NCI-H1048 (cell line): ENCODE measurements at regions not wholly inside any gene's neighbourhood (a gene's known extent, or its start where the extent isn't known, plus 50 kb on each side); places are given as distances from the start of the nearest gene placed in this dataset.

Experiments used
- DNase-seq: peaks from one replicate; lab custom pipeline; 2025; lab: John Stamatoyannopoulos, UW

DNA sequence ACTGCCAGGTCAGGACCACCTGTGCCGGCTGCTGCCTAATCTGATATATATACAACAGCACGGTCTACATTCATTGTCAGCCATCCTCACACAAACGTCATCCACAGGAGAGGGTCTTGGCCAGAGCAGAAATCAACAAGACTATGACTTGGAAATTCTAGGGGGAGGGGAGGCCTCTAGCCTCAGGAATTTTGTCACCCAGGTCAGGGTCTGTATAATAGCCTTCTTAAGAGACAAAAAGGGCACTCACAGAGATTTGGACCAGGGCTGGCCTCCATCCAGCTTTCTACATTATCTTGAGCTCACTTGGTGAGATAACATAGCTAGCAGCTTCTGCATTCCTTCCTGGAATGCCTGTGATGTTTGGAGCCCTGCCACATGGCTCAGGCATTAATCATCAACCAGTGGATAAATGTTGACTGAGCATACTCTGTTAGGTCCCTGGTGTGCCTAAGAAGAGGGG, 50.4 kb upstream of the CTIF start:
- no peak for DNase-seq

- no peak for DNase-seq
Measured at GRCh38 chr18:48486754-48487153, 52.1 kb upstream of the CTIF start.

DNA sequence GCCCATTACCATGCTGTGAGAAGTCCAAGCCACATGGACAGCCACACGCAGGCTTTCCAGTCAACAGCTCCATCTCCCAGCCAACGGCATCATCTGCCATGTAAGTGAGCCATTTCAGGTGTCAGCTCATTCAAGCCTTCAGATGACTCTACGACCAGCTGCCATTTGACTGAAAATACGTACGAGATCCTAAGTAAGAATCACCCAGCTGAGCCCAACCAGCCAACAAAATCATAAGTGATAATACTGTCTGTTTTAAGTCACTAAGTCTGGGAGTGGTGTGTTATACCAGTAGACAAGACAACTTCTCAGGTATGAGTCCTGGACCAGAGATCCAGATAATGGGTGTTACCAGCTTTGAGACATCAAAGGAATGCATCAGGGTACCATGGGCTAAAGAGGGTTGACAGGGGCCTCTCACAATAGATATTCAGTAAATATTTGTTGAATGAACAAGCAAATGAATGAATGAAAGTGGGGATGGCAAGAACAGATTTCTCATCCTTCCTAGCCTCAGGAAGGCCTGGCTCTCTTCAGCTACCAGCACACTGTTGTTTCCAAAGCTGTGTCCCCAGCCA, 52.9 kb upstream of the CTIF start:
- no peak for DNase-seq

- DNase-seq, result no peak
Measured at GRCh38 chr18:48481092-48481491, 57.7 kb upstream of the CTIF start.

- no peak for DNase-seq
Measured at GRCh38 chr18:48479531-48479930, 59.3 kb upstream of the CTIF start.

- no peak for DNase-seq
Measured at GRCh38 chr18:48477348-48477747, 61.5 kb upstream of the CTIF start.

- no peak for DNase-seq
Measured at GRCh38 chr18:48476550-48476917, 62.3 kb upstream of the CTIF start.

DNA sequence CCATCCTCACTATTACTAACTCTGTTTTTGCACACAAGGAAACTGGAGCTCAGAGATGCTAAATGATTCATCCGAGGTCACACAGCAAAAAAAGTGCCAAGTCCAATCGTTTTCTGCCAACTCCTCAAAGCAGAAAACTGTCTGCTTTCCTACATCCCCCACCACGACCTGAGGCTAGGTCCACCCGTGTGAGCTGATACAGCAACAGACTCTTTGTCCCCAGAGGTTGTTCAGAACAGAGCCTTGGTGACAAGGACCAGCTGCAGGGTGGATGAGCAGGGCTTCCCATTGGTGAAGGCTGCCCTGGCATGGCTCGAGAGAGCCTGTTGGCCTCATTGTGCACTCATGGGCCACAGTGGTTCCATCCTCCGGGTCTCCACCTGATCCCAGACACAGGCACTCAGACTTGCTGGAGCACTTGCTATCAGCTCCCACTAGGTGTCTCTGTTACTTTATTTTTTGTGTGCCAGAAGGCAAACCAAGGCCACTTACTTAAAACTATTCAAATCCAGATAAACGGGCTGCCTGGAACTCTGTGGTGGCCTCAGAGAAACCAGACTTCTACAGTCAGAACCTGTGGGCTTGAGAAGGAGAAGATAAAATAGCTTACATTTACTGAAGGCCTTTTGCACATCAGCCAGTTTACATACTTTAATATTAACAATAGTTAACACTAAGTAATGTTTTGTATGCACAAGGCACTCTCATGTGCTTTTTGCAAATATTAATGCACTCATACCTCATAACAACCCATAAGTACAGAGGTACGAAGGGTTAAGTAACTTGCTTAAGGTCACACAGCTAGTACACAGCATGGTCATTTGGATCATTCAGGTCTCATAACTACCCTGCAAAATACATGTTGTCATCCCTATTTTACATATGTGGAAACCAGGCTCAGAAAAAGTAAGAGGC, 62.9 kb upstream of the CTIF start:
- peak; percentile 45 for DNase-seq

- DNase-seq, result no peak
Measured at GRCh38 chr18:48473816-48474215, 64.6 kb upstream of the ZBTB7C start.

DNA sequence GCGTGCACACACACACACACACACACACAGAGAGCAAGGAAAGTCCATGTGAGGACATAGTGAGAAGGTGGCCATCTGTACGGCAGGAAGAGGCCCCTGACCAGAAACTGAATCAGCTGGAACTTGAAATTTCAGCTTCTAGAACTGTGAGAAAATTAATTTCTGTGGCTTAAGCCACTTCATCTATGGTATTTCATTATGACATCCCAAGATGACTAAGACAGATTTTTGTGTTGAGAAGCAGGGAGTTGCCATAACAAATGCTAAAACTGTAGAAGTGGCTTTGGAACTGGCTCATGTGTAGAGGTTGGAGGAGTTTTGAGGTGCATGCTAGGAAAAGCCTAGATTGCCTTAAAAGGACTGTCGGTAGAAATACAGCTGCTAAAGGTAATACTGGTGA, 63.4 kb upstream of the ZBTB7C start:
- DNase-seq, result no peak

GRCh38 chr18:48470484-48471180, 61.4 kb upstream of the ZBTB7C start:
- no peak for DNase-seq

DNA sequence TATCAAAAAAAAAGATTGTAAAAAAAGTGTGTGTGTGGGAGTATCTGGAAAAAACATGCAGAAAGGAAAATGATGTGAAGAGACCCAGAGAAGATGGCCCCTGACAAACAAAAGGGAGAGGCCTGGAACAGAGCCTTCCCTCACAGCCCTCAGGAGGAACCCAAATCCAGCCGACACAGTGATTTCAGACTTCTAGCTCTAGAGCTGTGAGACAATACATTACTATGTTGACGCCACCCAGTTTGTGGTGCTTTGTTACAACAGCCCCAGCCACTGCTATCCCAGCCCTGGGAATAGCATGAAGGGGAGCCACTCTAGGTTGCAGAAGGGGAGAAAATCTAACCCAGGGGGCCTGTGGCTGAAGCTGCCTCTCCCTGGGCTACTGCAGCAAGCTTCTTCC, 59.0 kb upstream of the ZBTB7C start:
- no peak for DNase-seq

DNA sequence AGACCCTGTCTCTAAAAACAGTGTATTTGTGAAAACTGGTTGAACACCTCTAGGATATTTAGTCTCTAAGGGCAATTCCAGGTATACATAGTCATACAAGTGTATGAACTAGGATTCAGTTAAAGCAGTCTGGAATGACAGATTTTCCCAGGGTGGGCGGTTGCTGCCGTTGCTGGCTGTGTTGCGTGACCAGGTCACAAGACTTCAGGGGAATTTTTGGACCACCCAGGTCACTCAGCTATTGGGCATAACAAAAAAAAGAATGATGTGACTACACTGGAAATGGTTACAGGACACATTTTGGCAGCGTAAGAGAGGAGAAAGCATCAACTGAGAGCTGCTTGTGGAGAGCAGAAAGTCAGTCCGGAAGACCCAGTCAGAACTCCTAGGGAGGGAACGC, 58.0 kb upstream of the ZBTB7C start:
- no peak for DNase-seq

DNA sequence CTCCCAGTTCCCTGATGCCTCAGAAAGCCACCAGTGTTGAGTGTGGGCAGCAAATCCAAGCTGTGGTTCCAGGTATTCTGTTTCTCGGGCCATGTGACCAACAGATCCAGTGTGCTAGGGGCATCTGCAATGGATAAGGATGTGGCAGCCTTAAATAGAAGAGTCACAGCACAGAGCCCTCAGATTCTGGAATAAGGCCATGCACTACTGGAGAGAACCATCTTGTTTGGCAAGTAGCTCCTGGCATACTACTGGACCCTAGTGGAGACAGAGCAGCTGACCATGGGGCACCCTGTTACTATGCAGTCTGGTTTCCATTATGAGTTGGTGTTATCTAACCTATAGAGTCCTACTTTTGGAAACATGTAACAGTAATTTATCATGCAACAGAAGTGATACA, 53.3 kb upstream of the ZBTB7C start:
- DNase-seq, result no peak

- no peak for DNase-seq
Measured at GRCh38 chr18:48460929-48461583, 51.9 kb upstream of the ZBTB7C start.

- DNase-seq, result no peak
Measured at GRCh38 chr18:48459465-48459864, 50.3 kb upstream of the ZBTB7C start.

DNA sequence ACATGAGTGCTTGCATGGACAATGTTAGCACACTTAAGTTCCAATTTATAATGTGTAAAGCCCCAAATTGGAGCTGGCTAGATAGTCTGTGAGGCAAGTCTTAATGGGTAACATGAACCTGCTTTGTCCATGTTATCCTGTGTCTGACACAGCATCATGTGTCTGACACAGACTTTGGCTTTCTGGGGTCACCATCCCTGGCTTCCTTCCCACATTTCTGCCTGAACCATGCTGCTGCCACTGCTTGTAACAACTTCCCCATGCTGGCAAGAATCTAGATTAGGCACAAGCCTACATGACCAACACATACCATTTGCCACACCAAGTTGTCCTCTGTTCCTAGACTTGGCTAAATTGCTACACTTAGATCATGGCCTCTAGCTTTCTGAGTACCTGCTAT, 49.8 kb upstream of the ZBTB7C start:
- DNase-seq, result no peak
